Neural progenitor cell (in vitro differentiated cells): ENCODE measurements at regions not wholly inside any gene's neighbourhood (a gene's known extent, or its start where the extent isn't known, plus 50 kb on each side); places are given as distances from the start of the nearest gene placed in this dataset.

Experiments
- DNase-seq: peaks from one replicate; pipeline ENCODE4 v3.0.0-alpha.2; 2016; ENCODE audit warnings: low spot score
- H2AFZ ChIP-seq: fragments of 200-600 bp; sonication (generic); replicated peaks from 2 replicates; pipeline ENCODE4 v1.6.1; 2016; ENCODE audit warnings: antibody characterized with exemption
- H3F3A ChIP-seq: fragments of 200-600 bp; sonication (generic); 2 replicates; pipeline ENCODE4 v1.6.1; 2016; ENCODE audit warnings: antibody characterized with exemption, low read depth
- H3K27ac ChIP-seq: fragments of 200-600 bp; sonication (generic); 2 replicates; pipeline ENCODE4 v1.5.1; 2016; ENCODE audit warnings: mild to moderate bottlenecking
- H3K27me3 ChIP-seq: fragments of 200-600 bp; sonication (generic); 2 replicates; pipeline ENCODE4 v1.6.1; 2016; ENCODE audit warnings: mild to moderate bottlenecking, moderate library complexity
- H3K36me3 ChIP-seq: fragments of 200-600 bp; sonication (generic); 2 replicates; pipeline ENCODE4 v1.5.1; 2016
- H3K4me1 ChIP-seq: fragments of 200-600 bp; sonication (generic); 2 replicates; pipeline ENCODE4 v1.6.1; 2016; ENCODE audit warnings: mixed run types
- H3K4me2 ChIP-seq: fragments of 200-600 bp; sonication (generic); 2 replicates; pipeline ENCODE4 v1.6.1; 2016
- H3K4me3 ChIP-seq: fragments of 200-600 bp; sonication (generic); 2 replicates; pipeline ENCODE4 v1.5.1; 2016
- H3K79me2 ChIP-seq: fragments of 200-600 bp; sonication (generic); 2 replicates; pipeline ENCODE4 v1.6.1; 2016; ENCODE audit warnings: low read depth
- H3K9ac ChIP-seq: fragments of 200-600 bp; sonication (generic); 2 replicates; pipeline ENCODE4 v1.6.1; 2016
- H3K9me3 ChIP-seq: fragments of 200-600 bp; sonication (generic); 2 replicates; pipeline ENCODE4 v1.5.1; 2016; ENCODE audit warnings: low read depth
- H4K20me1 ChIP-seq: fragments of 200-600 bp; sonication (generic); 2 replicates; pipeline ENCODE4 v1.6.1; 2016; ENCODE audit warnings: low read depth
- H3K27ac Mint-ChIP-seq: 3 replicates; pipeline ENCODE4 v1.8.0; 2021; ENCODE audit warnings: mixed read lengths
- H3K27me3 Mint-ChIP-seq: 2 replicates; pipeline ENCODE4 v1.8.0; 2022; ENCODE audit warnings: low read depth, mild to moderate bottlenecking, inconsistent platforms, moderate library complexity, mixed read lengths; ENCODE audit not compliant: insufficient read depth
- H3K36me3 Mint-ChIP-seq: 3 replicates; pipeline ENCODE4 v1.8.0; 2021; ENCODE audit warnings: mixed read lengths
- H3K4me1 Mint-ChIP-seq: 3 replicates; pipeline ENCODE4 v1.8.0; 2021; ENCODE audit warnings: mixed read lengths
- H3K4me3 Mint-ChIP-seq: 3 replicates; pipeline ENCODE4 v1.8.0; 2021; ENCODE audit warnings: mild to moderate bottlenecking, moderate library complexity, mixed read lengths
- H3K9me3 Mint-ChIP-seq: 3 replicates; pipeline ENCODE4 v1.8.0; 2020; ENCODE audit warnings: mixed read lengths
- EZH2 ChIP-seq: fragments of 200-600 bp; sonication (generic); IDR thresholded peaks from 2 replicates; pipeline ENCODE4 v1.6.1; 2017; ENCODE audit warnings: antibody characterized with exemption, mild to moderate bottlenecking, moderate library complexity
- EZH2phosphoT487 ChIP-seq: fragments of 200-600 bp; sonication (generic); IDR thresholded peaks from 2 replicates; pipeline ENCODE4 v1.6.1; 2017; ENCODE audit warnings: antibody characterized with exemption
- TF ChIP-seq, protein P1 (sequence below): fragments of 200-600 bp; sonication (generic); IDR thresholded peaks from 2 replicates; pipeline ENCODE4 v1.5.1; 2017; ENCODE audit warnings: antibody characterized with exemption, mild to moderate bottlenecking

DNA sequence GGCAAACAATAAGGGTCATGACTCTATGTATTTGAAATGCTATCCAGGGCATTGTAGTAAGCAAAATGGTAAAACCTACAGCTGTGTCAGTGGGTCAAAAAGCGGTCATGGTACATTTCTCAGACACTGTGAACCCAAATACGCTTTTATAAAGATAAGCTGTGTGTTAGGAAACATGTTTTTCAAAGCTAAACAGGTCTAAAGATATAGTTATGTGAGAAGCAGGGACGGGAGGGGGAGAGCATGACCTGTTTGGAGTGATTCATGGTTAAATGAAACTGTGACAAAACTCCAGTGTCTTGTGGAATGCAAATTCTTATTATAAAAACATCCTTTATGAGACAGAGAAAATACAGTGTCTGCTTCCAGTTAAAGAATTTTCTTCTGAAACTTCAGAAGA lies 205.4 kb upstream of the BMP2 start:
- no peaks in the 10 kb centered on the region for H3K79me2 ChIP-seq
- H3K9ac ChIP-seq: no peak overlapping the region
- H3F3A ChIP-seq: no peaks in the 10 kb centered on the region
- Mint-ChIP-seq H3K4me1 (peaks cover 14% of the 10 kb centered on the region), H3K27me3 (peaks cover 13% of the 10 kb centered on the region), H3K9me3 (no peaks in the 10 kb centered on the region), H3K36me3 (no peaks in the 10 kb centered on the region), H3K4me3 (no peak overlapping the region), H3K27ac (no peak overlapping the region)
- no peaks in the 10 kb centered on the region for H3K9me3 ChIP-seq
- no peak for DNase-seq
- no peaks in the 10 kb centered on the region for H4K20me1 ChIP-seq
- no peak overlapping the region for H3K4me3 ChIP-seq
- no peak overlapping the region for H3K27ac ChIP-seq
- H2AFZ ChIP-seq: no peak overlapping the region
- TF ChIP-seq, protein P1, sequence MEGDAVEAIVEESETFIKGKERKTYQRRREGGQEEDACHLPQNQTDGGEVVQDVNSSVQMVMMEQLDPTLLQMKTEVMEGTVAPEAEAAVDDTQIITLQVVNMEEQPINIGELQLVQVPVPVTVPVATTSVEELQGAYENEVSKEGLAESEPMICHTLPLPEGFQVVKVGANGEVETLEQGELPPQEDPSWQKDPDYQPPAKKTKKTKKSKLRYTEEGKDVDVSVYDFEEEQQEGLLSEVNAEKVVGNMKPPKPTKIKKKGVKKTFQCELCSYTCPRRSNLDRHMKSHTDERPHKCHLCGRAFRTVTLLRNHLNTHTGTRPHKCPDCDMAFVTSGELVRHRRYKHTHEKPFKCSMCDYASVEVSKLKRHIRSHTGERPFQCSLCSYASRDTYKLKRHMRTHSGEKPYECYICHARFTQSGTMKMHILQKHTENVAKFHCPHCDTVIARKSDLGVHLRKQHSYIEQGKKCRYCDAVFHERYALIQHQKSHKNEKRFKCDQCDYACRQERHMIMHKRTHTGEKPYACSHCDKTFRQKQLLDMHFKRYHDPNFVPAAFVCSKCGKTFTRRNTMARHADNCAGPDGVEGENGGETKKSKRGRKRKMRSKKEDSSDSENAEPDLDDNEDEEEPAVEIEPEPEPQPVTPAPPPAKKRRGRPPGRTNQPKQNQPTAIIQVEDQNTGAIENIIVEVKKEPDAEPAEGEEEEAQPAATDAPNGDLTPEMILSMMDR: no peak
- TF ChIP-seq EZH2phosphoT487 (no peak), EZH2 (no peak)
- H3K4me2 ChIP-seq: no peak overlapping the region
- H3K4me1 ChIP-seq: no peaks in the 10 kb centered on the region
- no peaks in the 10 kb centered on the region for H3K27me3 ChIP-seq
- no peaks in the 10 kb centered on the region for H3K36me3 ChIP-seq

DNA sequence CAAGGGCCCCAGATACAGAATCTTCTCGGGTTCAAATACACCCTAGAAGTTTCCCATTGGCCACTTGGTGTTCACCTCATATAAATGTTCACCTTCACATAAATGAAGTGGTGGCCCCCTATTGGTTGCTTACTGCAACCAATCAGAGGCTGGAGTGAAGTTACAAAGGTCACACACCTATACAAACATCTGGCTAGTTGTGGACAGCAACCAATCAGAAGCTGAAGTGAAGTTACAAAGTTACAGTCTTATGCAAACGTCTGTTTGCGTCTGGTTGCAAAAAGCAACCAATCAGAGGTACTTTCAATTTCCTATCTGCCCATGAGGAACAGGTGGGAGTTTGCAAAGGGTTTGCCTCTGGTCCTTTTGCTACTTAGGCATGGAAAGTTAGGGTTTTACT lies 206.5 kb upstream of the BMP2 start:
- no peaks in the 10 kb centered on the region for H3K4me1 ChIP-seq
- no peaks in the 10 kb centered on the region for H3K36me3 ChIP-seq
- H3K4me3 Mint-ChIP-seq: no peak overlapping the region
- H4K20me1 ChIP-seq: no peaks in the 10 kb centered on the region
- no peak overlapping the region for H2AFZ ChIP-seq
- no peaks in the 10 kb centered on the region for H3F3A ChIP-seq
- H3K79me2 ChIP-seq: no peaks in the 10 kb centered on the region
- no peaks in the 10 kb centered on the region for H3K9me3 ChIP-seq
- no peak for DNase-seq
- TF ChIP-seq EZH2phosphoT487 (no peak), EZH2 (no peak)
- TF ChIP-seq, protein P1: no peak
- no peak overlapping the region for H3K4me2 ChIP-seq
- H3K9me3 Mint-ChIP-seq: no peaks in the 10 kb centered on the region
- H3K36me3 Mint-ChIP-seq: no peaks in the 10 kb centered on the region
- H3K27ac Mint-ChIP-seq: no peak overlapping the region
- H3K27me3 Mint-ChIP-seq: peaks cover 13% of the 10 kb centered on the region
- no peak overlapping the region for H3K27ac ChIP-seq
- H3K9ac ChIP-seq: no peak overlapping the region
- no peaks in the 10 kb centered on the region for H3K27me3 ChIP-seq
- no peak overlapping the region for H3K4me3 ChIP-seq
- H3K4me1 Mint-ChIP-seq: peaks cover 14% of the 10 kb centered on the region

DNA sequence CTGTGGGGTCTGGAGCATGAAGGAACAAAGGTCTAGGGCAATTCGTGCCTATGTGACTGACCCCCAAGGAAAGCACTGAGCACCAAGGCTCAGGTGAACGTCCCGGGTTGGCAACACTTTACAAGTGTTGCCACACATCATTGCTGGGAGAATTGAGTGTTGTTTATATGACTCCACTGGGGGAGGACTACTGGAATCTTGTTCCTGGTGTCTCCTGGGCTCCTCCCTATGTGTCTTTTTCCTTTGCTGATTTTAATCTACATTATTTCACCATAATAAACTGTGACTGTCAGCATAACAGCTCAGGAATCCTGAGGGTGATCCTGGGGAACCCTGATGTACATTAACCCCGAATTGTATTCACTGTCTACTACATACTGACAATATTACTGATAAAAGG lies 207.7 kb upstream of the BMP2 start:
- peaks cover 14% of the 10 kb centered on the region for H3K4me1 Mint-ChIP-seq

More for the DNA sequence above, 207.7 kb upstream of the BMP2 start:
- no peaks in the 10 kb centered on the region for H3K36me3 Mint-ChIP-seq
- Histone ChIP-seq H3K4me3 (no peak overlapping the region), H3K4me2 (no peak overlapping the region), H2AFZ (no peak overlapping the region), H4K20me1 (no peaks in the 10 kb centered on the region), H3K9me3 (no peaks in the 10 kb centered on the region), H3K36me3 (no peaks in the 10 kb centered on the region), H3K79me2 (no peaks in the 10 kb centered on the region), H3K4me1 (no peaks in the 10 kb centered on the region), H3K27me3 (no peaks in the 10 kb centered on the region), H3F3A (no peaks in the 10 kb centered on the region), H3K9ac (no peak overlapping the region), H3K27ac (no peak overlapping the region)
- H3K27me3 Mint-ChIP-seq: peaks cover 9% of the 10 kb centered on the region
- no peak for DNase-seq
- H3K27ac Mint-ChIP-seq: no peak overlapping the region
- TF ChIP-seq EZH2 (no peak), EZH2phosphoT487 (no peak)
- TF ChIP-seq, protein P1: no peak
- H3K9me3 Mint-ChIP-seq: no peaks in the 10 kb centered on the region
- H3K4me3 Mint-ChIP-seq: no peak overlapping the region
